IMR-90 (cell line): ENCODE measurements at regions not wholly inside any gene's neighbourhood (a gene's known extent, or its start where the extent isn't known, plus 50 kb on each side); places are given as distances from the start of the nearest gene placed in this dataset.
"Not testable (repeated sequence)": the region's sequence is repeated elsewhere in the genome, so short reads cannot be mapped to it uniquely, and the experiment has no call there.

Experiments used
- ATAC-seq: fragments of 200-7000 bp; cut with Tn5 transposase; 2 replicates; pipeline ENCODE4 v1.9.1; 2020; ENCODE audit warnings: low read depth, mild to moderate bottlenecking, moderate library complexity
- BruUV-seq: library from RNA; stranded (reverse); fragments of 400-500 nt; replicated peaks from 2 replicates; lab custom pipeline; 2021; lab: Mats Ljungman, UMichigan
- CTCF ChIA-PET: fragments of 300-600 bp; formaldehyde crosslinking; extraction: SDS; loops from one replicate; lab custom pipeline; 2021; ENCODE audit warnings: antibody characterized with exemption; lab: Yijun Ruan, JAX
- POLR2A ChIA-PET: fragments of 300-600 bp; sonication (Branson Sonifier 250); formaldehyde crosslinking; loops from one replicate; lab custom pipeline; 2022; ENCODE audit warnings: antibody characterized with exemption; ENCODE audit not compliant: unreplicated experiment; lab: Charles Lee
- DNase-seq: peaks from one replicate; pipeline ENCODE4 v3.0.0; 2013
- H2AFZ ChIP-seq: replicated peaks from 2 replicates; pipeline ENCODE3; 2013; ENCODE audit warnings: low read length, mild to moderate bottlenecking; ENCODE audit not compliant: poor library complexity
- H2AK5ac ChIP-seq: 2 replicates; pipeline ENCODE4 v1.6.1; 2013; ENCODE audit warnings: low read depth, low read length, inconsistent platforms
- H2AK9ac ChIP-seq: replicated peaks from 2 replicates; pipeline ENCODE3; 2013; ENCODE audit warnings: mild to moderate bottlenecking, low read depth, low read length, moderate library complexity; ENCODE audit not compliant: poor library complexity
- H2BK120ac ChIP-seq: 2 replicates; pipeline ENCODE4 v1.6.1; 2013; ENCODE audit warnings: low read depth, low read length, inconsistent platforms
- H2BK15ac ChIP-seq: 3 replicates; pipeline ENCODE4 v1.6.1; 2013; ENCODE audit warnings: low read depth, low read length, inconsistent platforms
- H2BK20ac ChIP-seq: 2 replicates; pipeline ENCODE4 v1.6.1; 2013; ENCODE audit warnings: low read depth, mild to moderate bottlenecking, inconsistent platforms, low read length, moderate library complexity
- H2BK5ac ChIP-seq: 2 replicates; pipeline ENCODE4 v1.6.1; 2013; ENCODE audit warnings: mild to moderate bottlenecking, low read depth, low read length, inconsistent platforms; ENCODE audit not compliant: poor library complexity, severe bottlenecking
- H3K14ac ChIP-seq: replicated peaks from 2 replicates; pipeline ENCODE4 v1.6.1; 2013; ENCODE audit warnings: low read depth, low read length, inconsistent platforms
- H3K18ac ChIP-seq: 2 replicates; pipeline ENCODE4 v1.6.1; 2013; ENCODE audit warnings: low read depth, low read length, control low read depth
- H3K23ac ChIP-seq: 2 replicates; pipeline ENCODE4 v1.6.1; 2013; ENCODE audit warnings: low read depth, low read length, inconsistent platforms
- H3K27ac ChIP-seq: 2 replicates; pipeline ENCODE4 v1.5.1; 2013; ENCODE audit warnings: mild to moderate bottlenecking, control low read depth, low read length; ENCODE audit not compliant: insufficient read depth
- H3K27me3 ChIP-seq: 2 replicates; pipeline ENCODE4 v1.6.1; 2013; ENCODE audit warnings: low read length; ENCODE audit not compliant: control insufficient read depth, insufficient read depth
- H3K36me3 ChIP-seq: 2 replicates; pipeline ENCODE4 v1.6.1; 2013; ENCODE audit warnings: low read length, mixed read lengths; ENCODE audit not compliant: control insufficient read depth, insufficient read depth
- H3K4ac ChIP-seq: 2 replicates; pipeline ENCODE4 v1.6.1; 2013; ENCODE audit warnings: low read depth, low read length, inconsistent platforms
- H3K4me1 ChIP-seq: 2 replicates; pipeline ENCODE4 v1.6.1; 2013; ENCODE audit warnings: low read length, mixed read lengths; ENCODE audit not compliant: control insufficient read depth, insufficient read depth
- H3K4me2 ChIP-seq: 2 replicates; pipeline ENCODE4 v1.6.1; 2013; ENCODE audit warnings: low read depth, mild to moderate bottlenecking, control low read depth, low read length, moderate library complexity
- H3K4me3 ChIP-seq: 2 replicates; pipeline ENCODE4 v1.5.1; 2013; ENCODE audit warnings: low read depth, mild to moderate bottlenecking, control low read depth, low read length, moderate library complexity; ENCODE audit not compliant: insufficient read depth
- H3K56ac ChIP-seq: 2 replicates; pipeline ENCODE4 v1.6.1; 2013; ENCODE audit warnings: low read length, inconsistent platforms; ENCODE audit not compliant: insufficient read depth; ENCODE audit errors: extremely low read depth
- H3K79me1 ChIP-seq, 2 experiments: 2 replicates each; pipeline ENCODE4 v1.6.1; 2013; ENCODE audit warnings: low read length in 2 of 2, inconsistent platforms in 1 of 2, low read depth in 1 of 2
- H3K9ac ChIP-seq: 2 replicates; pipeline ENCODE4 v1.6.1; 2013; ENCODE audit warnings: low read depth, low read length, control low read depth
- H3K9me1 ChIP-seq: 2 replicates; pipeline ENCODE4 v1.6.1; 2013; ENCODE audit warnings: low read length, inconsistent platforms; ENCODE audit not compliant: insufficient read depth
- H3K9me3 ChIP-seq: 2 replicates; pipeline ENCODE4 v1.6.1; 2013; ENCODE audit warnings: low read length; ENCODE audit not compliant: control insufficient read depth, insufficient read depth
- H4K20me1 ChIP-seq: 2 replicates; pipeline ENCODE4 v1.6.1; 2013; ENCODE audit warnings: low read length, inconsistent platforms; ENCODE audit not compliant: insufficient read depth
- H4K5ac ChIP-seq: 2 replicates; pipeline ENCODE4 v1.6.1; 2013; ENCODE audit warnings: mild to moderate bottlenecking, low read depth, low read length, control low read depth
- H4K8ac ChIP-seq, 2 experiments: 2 replicates each; pipeline ENCODE4 v1.6.1; 2013; ENCODE audit warnings: low read depth in 2 of 2, low read length in 2 of 2, control low read depth in 1 of 2, inconsistent platforms in 1 of 2
- H4K91ac ChIP-seq: 2 replicates; pipeline ENCODE4 v1.6.1; 2013; ENCODE audit warnings: low read depth, low read length, inconsistent platforms; ENCODE audit not compliant: insufficient read depth
- CHD1 ChIP-seq: IDR thresholded peaks from 2 replicates; pipeline ENCODE4 v1.6.1; 2012; ENCODE audit warnings: low read depth, low read length, improper control_type of control experiment
- FOS ChIP-seq: fragments of 150-350 bp; IDR thresholded peaks from 2 replicates; pipeline ENCODE4 v1.6.1; 2016; ENCODE audit warnings: low read depth, low read length
- MAFK ChIP-seq: IDR thresholded peaks from 2 replicates; pipeline ENCODE4 v1.6.1; 2012; ENCODE audit warnings: low read depth, low read length, improper control_type of control experiment
- MAZ ChIP-seq: IDR thresholded peaks from 2 replicates; pipeline ENCODE4 v1.6.1; 2012; ENCODE audit warnings: low read depth, mild to moderate bottlenecking, low read length, improper control_type of control experiment, moderate library complexity, borderline replicate concordance
- MXI1 ChIP-seq: IDR thresholded peaks from 2 replicates; pipeline ENCODE4 v1.6.1; 2012; ENCODE audit warnings: low read depth, mild to moderate bottlenecking, low read length, moderate library complexity, borderline replicate concordance
- NFE2L2 ChIP-seq: fragments of 150-350 bp; IDR thresholded peaks from 2 replicates; pipeline ENCODE4 v1.6.1; 2016; ENCODE audit warnings: low read depth, mild to moderate bottlenecking, low read length
- RFX5 ChIP-seq: IDR thresholded peaks from 2 replicates; pipeline ENCODE4 v1.8.0; 2012; ENCODE audit warnings: low read depth, mild to moderate bottlenecking, low read length, moderate library complexity
- SMC3 ChIP-seq: fragments of 150-350 bp; IDR thresholded peaks from 2 replicates; pipeline ENCODE4 v1.6.1; 2016; ENCODE audit warnings: low read depth, mild to moderate bottlenecking, antibody characterized with exemption, low read length, moderate library complexity
- WGBS, 2 experiments: methylation state at CpG; one replicate each; pipeline versions ENCODE4 v1.1.5 to v1.1.7; 2013; ENCODE audit warnings: missing lambda C conversion rate in 2 of 2; ENCODE audit not compliant: insufficient read length in 1 of 2; ENCODE audit errors: extremely low coverage in 2 of 2; 5-methylcytosine and 5-hydroxymethylcytosine counted together
- dilution Hi-C: fragments of 300-500 bp; cut with HindIII; formaldehyde crosslinking; loops from one replicate; pipeline ENCODE4 v1.14.3; 2018; ENCODE audit warnings: low sequenced_read_pairs; ENCODE audit not compliant: unreplicated experiment
- in situ Hi-C: fragments of 300-500 bp; cut with MboI; formaldehyde crosslinking; loops from 3 replicates; pipeline ENCODE4 v1.14.3; 2019; ENCODE audit warnings: low sequenced_read_pairs, inconsistent platforms, mixed read lengths
- intact Hi-C: fragments of 100-400 bp; cut with micrococcal nuclease; formaldehyde crosslinking; loops from 2 replicates; pipeline ENCODE4 v1.10.0; 2022
- TF ChIP-seq, protein P1 (sequence below): fragments of 150-350 bp; IDR thresholded peaks from 2 replicates; pipeline ENCODE4 v1.6.1; 2016; ENCODE audit warnings: low read depth, mild to moderate bottlenecking, low read length, moderate library complexity, borderline replicate concordance

DNA sequence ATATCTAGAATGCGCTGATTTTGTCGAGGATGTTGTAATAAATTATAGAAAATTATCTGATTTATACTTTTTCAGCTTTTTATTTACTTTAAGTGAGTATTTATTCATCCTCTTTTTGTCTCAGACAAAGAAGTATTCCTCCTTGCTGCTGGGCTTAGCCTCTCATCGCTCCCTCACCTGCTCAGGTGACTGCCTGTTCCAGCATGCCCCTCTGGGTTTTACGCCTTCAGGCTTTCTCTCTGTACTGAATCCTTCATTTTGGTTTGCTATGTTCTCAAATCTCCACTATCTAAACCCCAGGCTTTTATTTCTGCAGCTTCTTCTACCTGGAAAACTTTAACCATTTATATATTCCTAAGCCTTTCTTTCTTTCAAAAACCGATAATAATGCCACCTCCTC lies 1650.9 kb upstream of the SEL1L start:
- H3K4me1 ChIP-seq, result no peaks in the 10 kb centered on the region; the same call in 1 of the 2 replicates
- in situ Hi-C loops, result no loop called here
- no peak overlapping the region for H3K9ac ChIP-seq
- no peak overlapping the region for H2BK15ac ChIP-seq
- H3K79me1 ChIP-seq, result no peaks in the 10 kb centered on the region
- H4K91ac ChIP-seq, result no peak overlapping the region
- H2AK9ac ChIP-seq, result no peak overlapping the region
- no peak overlapping the region for H3K4me2 ChIP-seq
- H2BK5ac ChIP-seq, result no peak overlapping the region
- ATAC-seq (no peak), DNase-seq (no peak)
- H3K56ac ChIP-seq, result no peak overlapping the region
- H2BK120ac ChIP-seq, result no peak overlapping the region
- H4K5ac ChIP-seq, result no peak overlapping the region
- no peak overlapping the region for H2AK5ac ChIP-seq
- intact Hi-C loops, result no loop called here
- H3K4ac ChIP-seq, result no peak overlapping the region
- H3K9me1 ChIP-seq, result no peaks in the 10 kb centered on the region
- H4K20me1 ChIP-seq, result no peaks in the 10 kb centered on the region
- H2AFZ ChIP-seq, result no peak overlapping the region
- no peak overlapping the region for H2BK20ac ChIP-seq
- no peak for TF ChIP-seq SMC3
- TF ChIP-seq, protein P1, sequence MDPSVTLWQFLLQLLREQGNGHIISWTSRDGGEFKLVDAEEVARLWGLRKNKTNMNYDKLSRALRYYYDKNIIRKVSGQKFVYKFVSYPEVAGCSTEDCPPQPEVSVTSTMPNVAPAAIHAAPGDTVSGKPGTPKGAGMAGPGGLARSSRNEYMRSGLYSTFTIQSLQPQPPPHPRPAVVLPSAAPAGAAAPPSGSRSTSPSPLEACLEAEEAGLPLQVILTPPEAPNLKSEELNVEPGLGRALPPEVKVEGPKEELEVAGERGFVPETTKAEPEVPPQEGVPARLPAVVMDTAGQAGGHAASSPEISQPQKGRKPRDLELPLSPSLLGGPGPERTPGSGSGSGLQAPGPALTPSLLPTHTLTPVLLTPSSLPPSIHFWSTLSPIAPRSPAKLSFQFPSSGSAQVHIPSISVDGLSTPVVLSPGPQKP, result no peak
- TF ChIP-seq MXI1, result no peak
- no peak for TF ChIP-seq FOS
- no peak for TF ChIP-seq NFE2L2
- TF ChIP-seq RFX5, result no peak
- no peak for TF ChIP-seq CHD1
- no peak for TF ChIP-seq MAFK
- TF ChIP-seq MAZ, result no peak
- dilution Hi-C loops, result no loop called here
- no peak overlapping the region for H3K23ac ChIP-seq
- no peak overlapping the region for H3K27ac ChIP-seq
- no peak overlapping the region for H4K8ac ChIP-seq
- no peaks in the 10 kb centered on the region for H3K27me3 ChIP-seq
- no peaks in the 10 kb centered on the region for H3K36me3 ChIP-seq
- no peaks in the 10 kb centered on the region for H3K9me3 ChIP-seq
- BruUV-seq, result no TSS peak
- no peak overlapping the region for H3K14ac ChIP-seq
- H3K4me3 ChIP-seq, result no peak overlapping the region
- POLR2A ChIA-PET, result no interaction called here
- H3K18ac ChIP-seq, result no peak overlapping the region
- 64% methylated on average over 2 of the region's 5 CpGs; no CpG with 5 or more reads in 1 of the 2 experiments for WGBS, 2 experiments
- CTCF ChIA-PET, result interaction anchor here (0.6 kb wide), 1 partner anchor 24 kb away, joined by 3 read pairs; no protein-coding TSS in a partner anchor

DNA sequence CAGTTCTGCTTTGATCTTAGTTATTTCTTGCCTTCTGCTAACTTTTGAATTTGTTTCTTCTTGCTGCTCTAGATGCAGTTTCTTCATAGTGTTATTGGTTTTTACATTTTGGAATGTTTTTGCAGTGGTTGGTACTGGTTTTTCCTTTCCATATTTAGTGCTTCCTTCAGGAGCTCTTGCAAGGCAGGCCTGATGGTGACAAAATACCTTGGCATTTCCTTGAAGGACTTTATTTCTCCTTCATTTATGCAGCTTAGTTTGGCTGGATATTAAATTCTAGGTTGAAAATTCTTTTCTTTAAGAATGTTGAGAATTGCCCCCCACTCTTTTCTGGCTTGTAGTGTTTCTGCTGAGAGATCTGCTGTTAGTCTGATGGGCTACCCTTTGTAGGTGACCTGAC lies 1654.7 kb upstream of the SEL1L start:
- 0 out of 2 replicates have a peak overlapping the region, but pooled peaks have one; percentile 43 for H2AK5ac ChIP-seq
- POLR2A ChIA-PET, H2AK9ac ChIP-seq, H3K9me3 ChIP-seq, ATAC-seq, in situ Hi-C loops, H3K27ac ChIP-seq, CTCF ChIA-PET, H2AFZ ChIP-seq, H3K56ac ChIP-seq, dilution Hi-C loops, H3K9me1 ChIP-seq, H4K20me1 ChIP-seq, BruUV-seq, H4K5ac ChIP-seq, H3K4me1 ChIP-seq, H3K79me1 ChIP-seq, H3K27me3 ChIP-seq, intact Hi-C loops, H2BK15ac ChIP-seq, H3K9ac ChIP-seq, H3K4me2 ChIP-seq, H4K91ac ChIP-seq, H3K36me3 ChIP-seq, H3K4me3 ChIP-seq: not testable (repeated sequence)
- H3K4ac ChIP-seq, result peak overlapping the region; percentile 65; the same call in 1 of the 2 replicates
- H4K8ac ChIP-seq, result peak overlapping the region in 1 of 2 experiments; percentile 83; a peak in 1 of 4 replicates
- H3K14ac ChIP-seq, result peak overlapping the region; percentile 53; the same call in 1 of the 2 replicates
- H2BK20ac ChIP-seq, result peak overlapping the region; percentile 76; the same call in 1 of the 2 replicates
- H3K18ac ChIP-seq, result peak overlapping the region; percentile 77; the same call in 1 of the 2 replicates
- H2BK5ac ChIP-seq, result peak overlapping the region; percentile 70
- DNase-seq, result peak; percentile 51
- peak overlapping the region; percentile 61; the same call in 1 of the 2 replicates for H3K23ac ChIP-seq
- peak overlapping the region; percentile 79; the same call in 1 of the 2 replicates for H2BK120ac ChIP-seq
